ENCODE measurements at regions not wholly inside any gene's neighbourhood (a gene's known extent, or its start where the extent isn't known, plus 50 kb on each side); places are given as distances from the start of the nearest gene placed in this dataset.

- no peak overlapping the region for H3K27ac ChIP-seq
- no peaks in the 10 kb centered on the region for H3K4me1 ChIP-seq
- no peak overlapping the region for H3K4me3 ChIP-seq
- intact Hi-C loops (cut with DNase I): no loop called here
- H3K36me3 ChIP-seq: no peaks in the 10 kb centered on the region
- 72 to 85% methylated on average over 16 to 18 of the region's 18 CpGs for WGBS, 2 donors
- no peak for DNase-seq
- no peaks in the 10 kb centered on the region for H3K27me3 ChIP-seq
- no peak for TF ChIP-seq CTCF (IDR thresholded peaks at IDR 0.05)
- no peak for TF ChIP-seq POLR2A (IDR thresholded peaks at IDR 0.05)
- H3K9me3 ChIP-seq: no peaks in the 10 kb centered on the region
Measured at GRCh38 chr12:61188801-61189595, 1071.2 kb upstream of the USP15 start.

GRCh38 chr12:61213646-61214045, 1046.6 kb upstream of the USP15 start:
- Histone ChIP-seq H3K36me3 (no peaks in the 10 kb centered on the region), H3K9me3 (no peaks in the 10 kb centered on the region), H3K27me3 (no peaks in the 10 kb centered on the region), H3K27ac (no peak overlapping the region), H3K4me1 (no peaks in the 10 kb centered on the region), H3K4me3 (no peak overlapping the region)
- 66 to 93% methylated on average over 3 of the region's 3 CpGs for WGBS, 2 donors
- DNase-seq: no peak
- intact Hi-C loops (cut with DNase I): no loop called here
- TF ChIP-seq CTCF (IDR thresholded peaks at IDR 0.05) (no peak), POLR2A (IDR thresholded peaks at IDR 0.05) (no peak)

GRCh38 chr12:61220337-61220736, 1039.9 kb upstream of the USP15 start:
- WGBS, 2 donors: 83 to 85% methylated on average over 4 of the region's 4 CpGs
- no peak for DNase-seq
- Histone ChIP-seq H3K4me1 (no peaks in the 10 kb centered on the region), H3K36me3 (no peaks in the 10 kb centered on the region), H3K27me3 (no peaks in the 10 kb centered on the region), H3K4me3 (no peak overlapping the region), H3K9me3 (no peaks in the 10 kb centered on the region), H3K27ac (no peak overlapping the region)
- intact Hi-C loops (cut with DNase I): no loop called here
- TF ChIP-seq POLR2A (IDR thresholded peaks at IDR 0.05) (no peak), CTCF (IDR thresholded peaks at IDR 0.05) (no peak)

- Histone ChIP-seq H3K9me3 (no peaks in the 10 kb centered on the region), H3K4me3 (no peak overlapping the region), H3K27me3 (no peaks in the 10 kb centered on the region), H3K36me3 (no peaks in the 10 kb centered on the region), H3K4me1 (no peaks in the 10 kb centered on the region), H3K27ac (no peak overlapping the region)
- intact Hi-C loops (cut with DNase I): no loop called here
- TF ChIP-seq CTCF (IDR thresholded peaks at IDR 0.05) (no peak), POLR2A (IDR thresholded peaks at IDR 0.05) (no peak)
- no peak for DNase-seq
- WGBS, 2 donors: 77 to 78% methylated on average over 5 of the region's 5 CpGs
Measured at GRCh38 chr12:61232040-61232439, 1028.2 kb upstream of the USP15 start.

- H3K9me3 ChIP-seq: peaks cover 0 to 5% (median 0%) of the 10 kb centered on the region in 3 donors
- no peaks in the 10 kb centered on the region for H3K4me1 ChIP-seq
- 59 to 70% methylated on average over 2 of the region's 2 CpGs for WGBS, 2 donors
- H3K4me3 ChIP-seq: no peak overlapping the region
- no peaks in the 10 kb centered on the region for H3K36me3 ChIP-seq
- intact Hi-C loops (cut with DNase I): no loop called here
- no peaks in the 10 kb centered on the region for H3K27me3 ChIP-seq
- no peak for TF ChIP-seq POLR2A (IDR thresholded peaks at IDR 0.05)
- TF ChIP-seq CTCF (IDR thresholded peaks at IDR 0.05): no peak
- no peak overlapping the region for H3K27ac ChIP-seq
- DNase-seq: no peak
Measured at GRCh38 chr12:61250303-61250702, 1009.9 kb upstream of the USP15 start.
